Endothelial cell of umbilical vein (primary cell): ENCODE measurements at regions not wholly inside any gene's neighbourhood (a gene's known extent, or its start where the extent isn't known, plus 50 kb on each side); places are given as distances from the start of the nearest gene placed in this dataset.

Source experiments
- BruUV-seq: library from RNA; stranded (reverse); fragments of 400-500 nt; replicated peaks from 2 replicates; lab custom pipeline; 2021; lab: Mats Ljungman, UMichigan
- CTCF ChIA-PET: fragments of 300-600, 350-600 bp; sonication (Branson Sonifier 250); formaldehyde crosslinking; loops from one replicate; lab custom pipeline; 2021; ENCODE audit warnings: antibody characterized with exemption, inconsistent platforms; lab: Charles Lee
- POLR2A ChIA-PET: fragments of 300-600, 350-600 bp; sonication (Branson Sonifier 250); formaldehyde crosslinking; loops from one replicate; lab custom pipeline; 2021; ENCODE audit warnings: antibody characterized with exemption, inconsistent platforms; lab: Charles Lee
- DNase-seq: peaks from one replicate; pipeline ENCODE4 v3.0.0-alpha.2; 2011; ENCODE audit warnings: low read depth, low spot score
- FAIRE-seq: peaks from 2 replicates; lab custom pipeline; 2011; peaks lifted over from hg19 to GRCh38; lab: Jason Lieb, UNC
- H2AFZ ChIP-seq: 2 replicates; pipeline ENCODE4 v1.6.0; 2012; ENCODE audit warnings: low read depth, low read length, control low read depth, inconsistent platforms
- H3K27ac ChIP-seq: 2 replicates; pipeline ENCODE4 v1.5.1; 2011; ENCODE audit warnings: low read depth, mild to moderate bottlenecking, control low read depth, low read length, moderate library complexity; ENCODE audit not compliant: insufficient read depth
- H3K27me3 ChIP-seq, 2 experiments: 2 replicates each; pipeline versions ENCODE4 v1.6.0 to v1.6.1; 2011; ENCODE audit warnings: low read length in 2 of 2, mixed read lengths in 1 of 2; ENCODE audit not compliant: control insufficient read depth in 2 of 2, insufficient read depth in 2 of 2
- H3K36me3 ChIP-seq, 2 experiments: 2 replicates in 1 of 2; 3 replicates in 1 of 2; pipeline ENCODE4 v1.5.1; 2011; ENCODE audit warnings: low read length in 2 of 2, mild to moderate bottlenecking in 1 of 2, moderate library complexity in 1 of 2; ENCODE audit not compliant: control insufficient read depth in 2 of 2, insufficient read depth in 2 of 2; ENCODE audit errors: extremely low read depth in 1 of 2
- H3K4me1 ChIP-seq: 3 replicates; pipeline ENCODE4 v1.5.1; 2011; ENCODE audit warnings: mild to moderate bottlenecking, low read length; ENCODE audit not compliant: control insufficient read depth, insufficient read depth; ENCODE audit errors: extremely low read depth
- H3K4me2 ChIP-seq: 2 replicates; pipeline ENCODE4 v1.6.1; 2011; ENCODE audit warnings: low read length, control low read depth, mixed read lengths; ENCODE audit not compliant: insufficient read depth
- H3K4me3 ChIP-seq, 3 experiments: fragments of 200-600 bp in 1 of 3; sonication (generic), shearing (Covaris generic) in 1 of 3; replicated peaks in 1 of 3; 2 replicates each; pipeline ENCODE4 v1.5.1; 2011 to 2016; ENCODE audit warnings: control low read depth in 3 of 3, low read length in 3 of 3, mild to moderate bottlenecking in 2 of 3, inconsistent platforms in 1 of 3, low read depth in 1 of 3, moderate library complexity in 1 of 3; ENCODE audit not compliant: insufficient read depth in 1 of 3
- H3K79me2 ChIP-seq: 2 replicates; pipeline ENCODE4 v1.6.0; 2012; ENCODE audit warnings: low read length, inconsistent platforms; ENCODE audit not compliant: control insufficient read depth, insufficient read depth
- H3K9ac ChIP-seq: replicated peaks from 2 replicates; pipeline ENCODE3; 2011; ENCODE audit warnings: low read length, control low read depth; ENCODE audit not compliant: insufficient read depth; ENCODE audit errors: extremely low read depth
- H3K9me1 ChIP-seq: replicated peaks from 3 replicates; pipeline ENCODE4 v1.6.0; 2011; ENCODE audit warnings: mild to moderate bottlenecking, low read length; ENCODE audit not compliant: control insufficient read depth, insufficient read depth; ENCODE audit errors: extremely low read depth
- H3K9me3 ChIP-seq: replicated peaks from 2 replicates; pipeline ENCODE4 v1.5.1; 2012; ENCODE audit warnings: low read length, inconsistent platforms; ENCODE audit not compliant: control insufficient read depth, insufficient read depth
- H4K20me1 ChIP-seq: replicated peaks from 2 replicates; pipeline ENCODE3; 2011; ENCODE audit warnings: mild to moderate bottlenecking, low read length; ENCODE audit not compliant: control insufficient read depth, insufficient read depth; ENCODE audit errors: extremely low read depth
- CTCF ChIP-seq, 2 donors: IDR thresholded peaks; 1 replicate in 1 of 2; 2 replicates in 1 of 2; pipeline ENCODE4 v1.5.1; 2011; ENCODE audit warnings: low read length in 2 of 2, mild to moderate bottlenecking in 2 of 2, moderate library complexity in 2 of 2, control low read depth in 1 of 2, inconsistent platforms in 1 of 2, low read depth in 1 of 2; ENCODE audit not compliant: insufficient read depth in 1 of 2; ENCODE audit errors: extremely low read depth in 1 of 2
- EZH2 ChIP-seq: IDR thresholded peaks from 2 replicates; pipeline ENCODE4 v1.6.1; 2012; ENCODE audit warnings: borderline replicate concordance, low read depth, mild to moderate bottlenecking, moderate library complexity, low read length, inconsistent platforms; ENCODE audit not compliant: severe bottlenecking
- FOS ChIP-seq: IDR thresholded peaks from 2 replicates; pipeline ENCODE4 v1.6.1; 2011; ENCODE audit warnings: mild to moderate bottlenecking, low read length, moderate library complexity, borderline replicate concordance; ENCODE audit not compliant: insufficient read depth
- GATA2 ChIP-seq: IDR thresholded peaks from 2 replicates; pipeline ENCODE4 v1.7.0; 2011; ENCODE audit warnings: low read depth, mild to moderate bottlenecking, moderate library complexity, mixed read lengths, low read length; ENCODE audit not compliant: insufficient read length, insufficient read depth
- MAX ChIP-seq: IDR thresholded peaks from 2 replicates; pipeline ENCODE4 v1.6.1; 2011; ENCODE audit not compliant: insufficient read depth, insufficient read length
- MYC ChIP-seq: IDR thresholded peaks from one replicate; pipeline ENCODE4 v1.6.1; 2011; ENCODE audit warnings: mild to moderate bottlenecking, low read depth, low read length
- POLR2AphosphoS5 ChIP-seq: IDR thresholded peaks from 2 replicates; pipeline ENCODE4 v1.6.1; 2012; ENCODE audit warnings: low read depth, mild to moderate bottlenecking, control low read depth, low read length, moderate library complexity; ENCODE audit not compliant: insufficient read depth
- dilution Hi-C: fragments of 300-500 bp; cut with MboI; formaldehyde crosslinking; loops from one replicate; pipeline ENCODE4 v1.15.0; 2019; ENCODE audit warnings: low sequenced_read_pairs; ENCODE audit not compliant: extremely low pct_ligation_motif_present
- intact Hi-C: fragments of 100-400 bp; cut with micrococcal nuclease; formaldehyde crosslinking; loops from one replicate; pipeline ENCODE4 v1.10.0; 2022

- FAIRE-seq = no peak
- H3K4me2 ChIP-seq = no peak overlapping the region
- no TSS peak for BruUV-seq
- no peak for DNase-seq
- no peak overlapping the region for H2AFZ ChIP-seq
- no peaks in the 10 kb centered on the region for H3K9me1 ChIP-seq
- H3K27me3 ChIP-seq = no peaks in the 10 kb centered on the region
- ChIA-PET POLR2A (no interaction called here), CTCF (interaction anchor here (1.1 kb wide), 1 partner anchor 11 kb away, joined by 3 read pairs; no protein-coding TSS in a partner anchor)
- no peaks in the 10 kb centered on the region for H3K79me2 ChIP-seq
- dilution Hi-C loops (no loop called here), intact Hi-C loops (loop anchor here (2.0 kb wide), 1 partner anchor 165 kb away; no protein-coding TSS in a partner anchor)
- no peaks in the 10 kb centered on the region for H3K9me3 ChIP-seq
- no peak overlapping the region for H3K9ac ChIP-seq
- no peaks in the 10 kb centered on the region for H4K20me1 ChIP-seq
- H3K27ac ChIP-seq = no peak overlapping the region
- TF ChIP-seq MAX (no peak), EZH2 (no peak), FOS (no peak), CTCF (IDR thresholded peaks at IDR 0.05; ENCODE audit: extremely low read depth in 1 of 2, insufficient read depth in 1 of 2, low read depth in 1 of 2, low read length in 2 of 2) (no peak), MYC (no peak), POLR2AphosphoS5 (no peak), GATA2 (no peak)
- no peak overlapping the region for H3K4me3 ChIP-seq
- H3K36me3 ChIP-seq = no peaks in the 10 kb centered on the region
- peaks cover 35% of the 10 kb centered on the region for H3K4me1 ChIP-seq
Observed at GRCh38 chr4:123937581-123937980, 541.0 kb downstream of the SPRY1 start.
